Breast epithelium (tissue), 3 donors: ENCODE measurements at regions not wholly inside any gene's neighbourhood (a gene's known extent, or its start where the extent isn't known, plus 50 kb on each side); places are given as distances from the start of the nearest gene placed in this dataset.

Source experiments
- POLR2A ChIP-seq: fragments of 450-650 bp; IDR thresholded peaks from one replicate; pipeline ENCODE4 v1.6.1; 2016; ENCODE audit warnings: antibody characterized with exemption, mild to moderate bottlenecking, moderate library complexity
- POLR2AphosphoS5 ChIP-seq, 3 donors: sonication (generic); formaldehyde crosslinking; IDR thresholded peaks; one replicate each; pipeline ENCODE4 v1.6.1; 2017; ENCODE audit warnings: antibody characterized with exemption in 3 of 3
- TF ChIP-seq, protein P1 (sequence below), 3 donors: fragments of 450-650 bp; IDR thresholded peaks; one replicate each; pipeline ENCODE4 v1.5.1; 2016 to 2017; ENCODE audit warnings: antibody characterized with exemption in 3 of 3, mild to moderate bottlenecking in 3 of 3, moderate library complexity in 3 of 3

DNA sequence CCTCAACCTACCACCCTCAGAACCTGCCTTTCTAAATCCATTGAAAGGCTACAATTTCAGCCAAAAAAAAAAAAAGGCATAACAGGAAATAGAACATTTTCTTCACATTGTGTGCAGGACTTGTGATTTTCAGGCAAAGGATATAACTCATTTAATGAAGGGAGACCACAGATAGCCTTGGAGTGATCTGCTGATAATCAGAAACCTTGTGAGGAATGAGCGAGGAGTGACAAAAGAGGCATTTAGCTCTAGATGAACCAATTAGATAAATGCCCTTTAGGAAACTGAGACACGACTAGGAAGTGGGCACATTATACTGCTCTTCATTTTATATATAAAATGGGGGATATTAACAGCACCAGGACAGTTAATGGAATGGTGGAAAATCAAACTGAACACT, 216.5 kb upstream of the GRIA4 start:
- TF ChIP-seq POLR2A, result no peak
- TF ChIP-seq, protein P1, sequence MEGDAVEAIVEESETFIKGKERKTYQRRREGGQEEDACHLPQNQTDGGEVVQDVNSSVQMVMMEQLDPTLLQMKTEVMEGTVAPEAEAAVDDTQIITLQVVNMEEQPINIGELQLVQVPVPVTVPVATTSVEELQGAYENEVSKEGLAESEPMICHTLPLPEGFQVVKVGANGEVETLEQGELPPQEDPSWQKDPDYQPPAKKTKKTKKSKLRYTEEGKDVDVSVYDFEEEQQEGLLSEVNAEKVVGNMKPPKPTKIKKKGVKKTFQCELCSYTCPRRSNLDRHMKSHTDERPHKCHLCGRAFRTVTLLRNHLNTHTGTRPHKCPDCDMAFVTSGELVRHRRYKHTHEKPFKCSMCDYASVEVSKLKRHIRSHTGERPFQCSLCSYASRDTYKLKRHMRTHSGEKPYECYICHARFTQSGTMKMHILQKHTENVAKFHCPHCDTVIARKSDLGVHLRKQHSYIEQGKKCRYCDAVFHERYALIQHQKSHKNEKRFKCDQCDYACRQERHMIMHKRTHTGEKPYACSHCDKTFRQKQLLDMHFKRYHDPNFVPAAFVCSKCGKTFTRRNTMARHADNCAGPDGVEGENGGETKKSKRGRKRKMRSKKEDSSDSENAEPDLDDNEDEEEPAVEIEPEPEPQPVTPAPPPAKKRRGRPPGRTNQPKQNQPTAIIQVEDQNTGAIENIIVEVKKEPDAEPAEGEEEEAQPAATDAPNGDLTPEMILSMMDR (IDR thresholded peaks at IDR 0.05), result no peak
- no peak for TF ChIP-seq POLR2AphosphoS5 (IDR thresholded peaks at IDR 0.05)
